WTC11 (cell line): ENCODE measurements at regions not wholly inside any gene's neighbourhood (a gene's known extent, or its start where the extent isn't known, plus 50 kb on each side); places are given as distances from the start of the nearest gene placed in this dataset.

ENCODE experiments used
- CTCF ChIP-seq: fragments of 200-600 bp; IDR thresholded peaks from 2 replicates; pipeline ENCODE4 v1.8.0; 2022; ENCODE audit warnings: antibody characterized with exemption
- KAT7 ChIP-seq: sonication (generic); formaldehyde crosslinking; IDR thresholded peaks from 2 replicates; pipeline ENCODE4 v1.8.1; 2023; ENCODE audit warnings: missing genetic modification reagents, mild to moderate bottlenecking, borderline replicate concordance
- MAX ChIP-seq: sonication (generic); formaldehyde crosslinking; IDR thresholded peaks from 2 replicates; pipeline ENCODE4 v1.8.0; 2022; ENCODE audit warnings: mild to moderate bottlenecking, missing genetic modification reagents
- MLX ChIP-seq: sonication (generic); formaldehyde crosslinking; IDR thresholded peaks from 2 replicates; pipeline ENCODE4 v1.8.1; 2023; ENCODE audit warnings: mild to moderate bottlenecking, missing genetic modification reagents, moderate library complexity
- NR1H2 ChIP-seq: sonication (generic); formaldehyde crosslinking; IDR thresholded peaks from 2 replicates; pipeline ENCODE4 v1.9.0; 2021; ENCODE audit warnings: mild to moderate bottlenecking, moderate library complexity, missing genetic modification reagents
- ZNF423 ChIP-seq: fragments of 250-450 bp; sonication (Bioruptor Pico); IDR thresholded peaks from 2 replicates; pipeline ENCODE4 v2.1.2; 2022; ENCODE audit warnings: mild to moderate bottlenecking, moderate library complexity
- ZNF532 ChIP-seq: fragments of 250-450 bp; sonication (Bioruptor Pico); IDR thresholded peaks from 2 replicates; pipeline ENCODE4 v1.9.0; 2021; ENCODE audit warnings: mild to moderate bottlenecking, borderline replicate concordance

- no peak for TF ChIP-seq NR1H2 (CRISPR knock-in tag)
- no peak for TF ChIP-seq MAX (CRISPR knock-in tag)
- no peak for TF ChIP-seq CTCF
- no peak for TF ChIP-seq ZNF423 (CRISPR knock-in tag)
- TF ChIP-seq KAT7 (CRISPR knock-in tag): no peak
- no peak for TF ChIP-seq ZNF532 (CRISPR knock-in tag)
- no peak for TF ChIP-seq MLX (CRISPR knock-in tag)
Observed at GRCh38 chr4:81522711-81523110, 51.0 kb upstream of the RASGEF1B start.
